ENCODE measurements at regions not wholly inside any gene's neighbourhood (a gene's known extent, or its start where the extent isn't known, plus 50 kb on each side); places are given as distances from the start of the nearest gene placed in this dataset.
A peak's percentile ranks its signal among the peaks of the same experiment; 100 is the strongest.
"Not testable (repeated sequence)": the region's sequence is repeated elsewhere in the genome, so short reads cannot be mapped to it uniquely, and the experiment has no call there.

- peak; percentile 52 for DNase-seq
Measured at GRCh38 chrX:131595120-131595519, 51.2 kb downstream of the OR13H1 start.

DNA sequence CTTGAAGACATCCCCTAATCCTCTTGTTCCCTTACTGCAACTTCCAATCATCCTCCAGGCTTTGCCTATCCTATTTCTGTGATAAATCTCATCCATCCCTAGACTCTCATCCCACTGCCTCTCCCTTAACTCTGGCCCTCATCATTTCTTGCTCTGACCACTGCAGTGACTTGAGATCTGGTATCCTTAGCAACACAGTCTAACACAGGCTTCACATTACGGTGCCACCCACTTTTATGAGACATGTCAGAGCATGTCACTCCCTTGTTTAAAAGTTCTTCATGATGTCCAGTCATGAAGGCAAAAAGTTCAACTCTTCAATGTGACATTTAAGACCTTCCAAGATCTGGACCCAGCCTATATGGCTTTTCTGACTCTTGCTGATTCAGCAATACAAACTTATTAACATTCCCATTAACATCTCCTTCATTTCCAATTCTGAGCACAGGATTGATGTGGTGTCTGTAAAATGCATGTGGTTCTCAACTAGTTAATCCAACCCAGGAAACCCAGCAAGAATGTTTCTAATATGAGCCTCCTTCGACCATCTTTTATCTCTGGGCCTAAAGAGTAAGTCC lies 64.0 kb downstream of the OR13H1 start:
- DNase-seq, result no peak

DNA sequence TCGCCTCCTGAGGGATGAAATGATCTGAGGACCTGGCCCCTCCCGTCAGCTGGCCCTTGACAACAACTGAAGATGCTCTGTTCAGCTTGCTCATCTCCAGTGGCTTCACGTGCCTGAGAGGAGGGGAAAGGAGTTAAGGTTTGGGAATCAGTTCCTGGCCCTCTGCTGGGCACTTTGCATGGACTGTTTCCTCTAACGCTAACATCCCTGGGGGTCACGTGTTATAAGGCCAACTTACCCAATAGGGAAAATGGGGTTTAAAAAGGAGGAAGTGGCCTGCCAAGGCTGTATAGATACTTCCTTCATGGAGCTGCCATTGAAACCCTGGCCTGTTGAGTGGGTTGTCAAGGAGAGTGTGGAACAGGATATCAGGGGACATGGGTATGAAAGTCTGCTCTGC lies 65.6 kb downstream of the OR13H1 start:
- DNase-seq, result no peak

- no peak for DNase-seq
Measured at GRCh38 chrX:131613260-131613659, 69.4 kb downstream of the OR13H1 start.

- DNase-seq, result no peak
Measured at GRCh38 chrX:131614241-131614640, 70.4 kb downstream of the OR13H1 start.

DNA sequence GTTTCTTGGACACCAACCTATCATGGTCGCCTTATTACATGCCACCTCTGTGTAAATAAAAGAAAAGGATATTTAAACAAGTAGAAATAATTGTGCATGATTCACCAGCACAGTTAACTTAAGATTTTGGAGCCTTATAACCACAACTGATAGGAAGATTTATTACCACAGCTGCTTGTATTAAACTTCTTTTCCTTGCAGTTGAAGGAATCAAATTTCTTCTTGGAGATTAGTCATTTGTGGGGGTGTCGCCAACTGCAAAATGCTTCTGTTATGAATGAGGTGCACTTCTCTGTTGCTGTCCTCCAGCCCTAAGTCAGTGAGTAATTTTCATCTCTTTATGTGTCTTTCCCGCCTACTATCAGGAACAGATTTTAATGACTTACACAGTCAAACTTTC lies 73.3 kb downstream of the OR13H1 start:
- DNase-seq, result peak; percentile 78

GRCh38 chrX:131621650-131622049 lies 77.8 kb downstream of the OR13H1 start:
- DNase-seq, result peak; percentile 42

- no peak for DNase-seq
Measured at GRCh38 chrX:131626681-131627296, 82.9 kb downstream of the OR13H1 start.

GRCh38 chrX:131630534-131630933 lies 86.7 kb downstream of the OR13H1 start:
- no peak for DNase-seq

GRCh38 chrX:131633285-131633917 lies 89.5 kb downstream of the OR13H1 start:
- peak; percentile 36 for DNase-seq

GRCh38 chrX:131634900-131635299 lies 91.0 kb downstream of the OR13H1 start:
- DNase-seq, result no peak

GRCh38 chrX:131646106-131646505 lies 102.2 kb downstream of the OR13H1 start:
- no peak for DNase-seq

DNA sequence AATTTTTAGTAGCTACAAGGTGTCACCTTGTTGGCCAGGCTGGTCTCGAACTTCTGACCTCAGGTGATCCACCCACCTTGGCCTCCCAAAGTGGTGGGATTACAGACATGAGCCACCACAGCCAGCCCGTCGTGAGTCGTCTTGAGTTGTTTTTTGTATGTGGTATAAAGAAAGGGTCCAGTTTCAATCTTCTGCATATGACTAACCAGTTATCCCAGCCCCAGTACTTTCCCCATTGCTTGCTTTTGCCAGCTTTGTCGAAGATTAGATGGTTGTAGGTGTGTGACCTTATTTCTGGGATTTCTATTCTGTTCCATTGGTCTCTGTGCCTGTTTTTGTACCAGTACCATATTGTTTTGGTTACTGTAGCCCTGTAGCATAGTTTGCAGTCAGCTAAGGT lies 105.9 kb downstream of the OR13H1 start:
- DNase-seq, result no peak

GRCh38 chrX:131650637-131651410 lies 107.0 kb downstream of the OR13H1 start:
- DNase-seq, result no peak

DNA sequence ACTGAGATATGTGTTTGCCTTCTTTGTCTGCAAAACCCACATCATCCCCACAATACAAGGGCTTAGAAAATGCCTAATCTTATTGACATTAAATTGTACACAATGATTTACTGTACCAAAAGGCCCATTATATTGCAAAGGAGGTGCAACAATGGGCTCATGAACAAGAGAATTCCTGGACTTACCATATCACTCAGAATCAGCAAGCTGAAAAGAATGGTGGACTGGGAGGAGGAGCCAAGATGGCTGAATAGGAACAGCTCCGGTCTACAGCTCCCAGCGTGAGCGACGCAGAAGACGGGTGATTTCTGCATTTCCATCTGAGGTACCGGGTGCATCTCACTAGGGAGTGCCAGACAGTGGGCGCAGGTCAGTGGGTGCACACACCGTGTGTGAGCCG lies 119.9 kb downstream of the OR13H1 start:
- not testable (repeated sequence) for DNase-seq

DNA sequence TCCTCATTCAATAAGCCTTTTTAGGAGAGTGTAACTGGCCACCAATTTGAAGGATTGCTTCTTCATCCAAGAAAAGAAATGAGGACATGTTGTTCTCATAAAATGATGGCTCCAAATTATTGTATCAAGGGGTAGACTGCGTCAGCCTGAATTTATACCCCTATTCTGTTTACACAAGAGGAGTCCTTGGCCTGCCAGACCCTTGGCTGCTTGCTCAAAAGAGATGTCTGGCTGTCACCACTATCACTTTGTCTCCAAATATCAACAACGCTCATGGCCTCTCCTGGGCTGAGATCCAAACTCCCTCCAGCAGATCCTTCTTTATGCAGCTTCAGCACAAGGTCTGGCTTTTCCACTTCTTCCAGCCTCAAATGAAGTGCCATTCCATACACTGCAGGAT lies 127.9 kb downstream of the OR13H1 start:
- no peak for DNase-seq

DNA sequence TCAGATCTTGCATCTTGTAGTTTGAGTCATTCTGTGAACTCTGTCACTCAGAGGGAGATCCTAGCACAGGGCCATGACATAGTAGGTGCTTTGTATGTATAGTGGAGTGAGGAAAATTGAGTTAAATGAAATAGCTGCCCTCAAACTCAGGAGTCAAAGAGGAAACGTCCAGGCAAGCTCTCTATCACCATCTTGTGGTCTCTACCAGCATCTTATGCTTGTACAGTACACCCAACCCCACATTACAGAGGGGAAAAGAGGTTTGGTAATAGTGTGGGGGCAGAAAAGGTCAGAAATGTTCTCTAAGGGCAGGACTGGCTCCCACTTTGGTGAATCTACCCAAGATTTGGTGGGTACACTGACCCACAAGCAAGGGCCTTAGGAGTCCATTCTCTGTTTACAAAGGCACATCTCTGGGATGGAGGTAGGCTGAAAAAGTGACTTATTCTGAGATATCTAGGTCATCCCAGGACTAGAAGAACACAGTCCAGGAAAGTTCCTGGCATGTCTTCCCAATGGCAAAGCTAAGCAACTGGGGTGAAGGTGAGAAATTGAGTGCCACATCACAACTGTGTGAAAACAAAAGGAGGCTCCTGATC lies 131.8 kb downstream of the OR13H1 start:
- no peak for DNase-seq

DNA sequence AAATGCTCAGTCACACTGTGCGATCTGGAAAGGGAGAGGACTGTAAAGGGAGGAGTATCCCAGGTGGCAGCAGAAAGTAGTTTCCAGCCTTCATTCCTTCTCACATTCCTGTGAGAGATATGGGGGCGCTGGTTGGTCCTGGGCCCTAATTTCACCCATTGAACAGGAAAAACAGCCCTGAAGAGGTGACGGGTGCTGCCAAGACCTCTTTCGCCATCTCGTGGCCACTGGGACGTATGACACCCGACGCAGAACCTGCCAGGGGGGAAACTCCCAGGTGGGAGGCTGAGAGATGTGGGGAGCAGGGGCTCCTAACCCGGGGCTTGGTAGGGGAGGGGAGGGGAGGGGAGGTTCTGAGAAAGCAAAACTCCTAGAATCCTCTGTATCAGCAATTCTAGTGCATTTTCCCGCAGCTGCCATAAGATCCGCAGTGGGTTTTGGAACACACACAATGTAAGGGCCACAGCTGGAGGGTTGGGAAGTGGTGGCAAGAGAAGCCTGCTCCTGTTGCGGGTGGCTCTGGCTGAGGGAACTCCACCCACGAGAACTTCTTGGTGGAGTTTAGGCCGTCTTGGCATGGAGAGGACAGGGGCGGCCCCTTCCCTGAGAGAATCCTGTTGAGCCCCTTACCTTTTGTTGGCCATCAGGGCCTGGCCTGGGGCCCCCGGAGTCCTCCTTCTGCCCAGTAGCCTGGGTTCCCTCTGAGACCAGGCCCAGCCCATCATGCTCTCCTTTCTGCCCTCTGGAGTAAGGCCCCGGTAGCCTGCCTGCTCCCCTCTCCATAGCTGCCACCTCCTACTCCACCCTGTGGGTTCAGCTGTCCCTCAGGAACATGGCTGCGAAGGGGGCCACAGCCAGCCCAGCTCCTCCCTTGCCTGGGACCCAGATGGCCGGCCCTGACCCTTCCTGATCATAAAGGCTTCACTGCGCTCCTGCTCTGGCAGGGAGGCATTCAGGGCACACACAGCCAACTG lies 134.1 kb downstream of the OR13H1 start:
- DNase-seq, result peak; percentile 5

DNA sequence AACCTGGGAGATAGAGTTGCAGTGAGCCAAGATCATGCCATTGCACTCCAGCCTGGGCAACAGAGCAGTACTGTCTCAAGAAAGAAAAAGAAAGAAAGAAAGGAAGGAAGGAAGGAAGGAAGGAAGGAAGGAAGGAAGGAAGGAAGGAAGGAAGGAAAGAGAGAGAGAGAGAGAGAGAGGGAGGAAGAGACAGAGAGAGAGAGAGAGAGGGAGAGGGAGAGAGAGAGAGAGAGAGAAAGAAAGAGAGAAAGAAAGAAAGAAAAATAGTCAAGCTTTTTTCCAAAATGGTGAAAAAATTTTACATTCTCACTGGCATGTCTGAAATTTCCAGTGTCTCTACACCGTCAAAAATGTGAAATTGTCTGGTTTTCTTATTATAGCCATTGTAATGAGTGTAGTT lies 138.9 kb downstream of the OR13H1 start:
- not testable (repeated sequence) for DNase-seq

DNA sequence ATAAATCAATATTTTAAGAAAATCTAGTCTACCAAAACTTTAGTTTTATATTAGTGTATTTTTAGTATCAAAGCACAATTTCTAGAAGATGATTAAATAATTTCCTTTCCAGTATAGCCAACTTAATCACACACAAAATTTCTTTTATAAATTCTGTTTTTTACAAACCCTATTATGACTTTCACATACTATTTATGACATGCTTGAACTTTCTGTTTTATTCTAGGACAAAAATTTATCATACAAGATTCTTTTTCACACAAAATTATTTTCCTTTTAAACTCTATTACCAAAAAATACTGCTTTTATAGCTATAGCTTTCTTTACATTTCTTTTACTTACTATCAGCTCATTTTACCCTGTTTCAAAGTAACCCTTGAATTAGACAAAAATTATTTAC lies 149.5 kb downstream of the OR13H1 start:
- no peak for DNase-seq

DNA sequence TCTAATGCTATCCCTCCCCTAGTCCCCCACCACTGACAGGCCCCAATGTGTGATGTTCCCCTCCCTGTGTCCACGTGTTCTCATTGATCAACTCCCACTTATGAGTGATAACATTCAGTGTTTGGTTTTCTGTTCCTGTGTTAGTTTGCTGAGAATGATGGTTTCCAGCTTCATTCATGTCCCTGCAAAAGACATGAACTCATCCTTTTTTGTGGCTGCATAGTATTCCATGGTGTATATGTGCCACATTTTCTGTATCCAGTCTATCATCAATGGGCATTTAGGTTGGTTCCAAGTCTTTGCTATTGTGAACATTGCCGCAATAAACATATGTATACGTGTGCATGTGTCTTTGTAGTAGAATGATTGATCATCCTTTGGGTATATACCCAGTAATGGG lies 153.1 kb downstream of the OR13H1 start:
- not testable (repeated sequence) for DNase-seq

- DNase-seq, result no peak
Measured at GRCh38 chrX:131703646-131704045, 159.8 kb downstream of the OR13H1 start.

All from fibroblast of skin of right quadriceps (primary cell).